ENCODE measurements at regions not wholly inside any gene's neighbourhood (a gene's known extent, or its start where the extent isn't known, plus 50 kb on each side); places are given as distances from the start of the nearest gene placed in this dataset.

- DNase-seq (ENCODE audit: low spot score): no peak
- no peaks in the 10 kb centered on the region for H3K9me3 ChIP-seq (replicated peaks in 1 of 2; ENCODE audit: control insufficient read depth in 2 of 2, insufficient read depth in 1 of 2, low read depth in 1 of 2, low read length in 2 of 2)
- no peak overlapping the region for H4K91ac ChIP-seq (ENCODE audit: low read depth, low read length, poor library complexity)
- no peak overlapping the region for H4K8ac ChIP-seq (ENCODE audit: low read depth, low read length)
- no peak overlapping the region for H2BK15ac ChIP-seq (ENCODE audit: low read length)
- no peak overlapping the region for H2BK5ac ChIP-seq (ENCODE audit: low read length)
- H3K4me1 ChIP-seq (ENCODE audit: control insufficient read depth in 2 of 2, insufficient read depth in 1 of 2, low read depth in 1 of 2, low read length in 2 of 2): no peaks in the 10 kb centered on the region
- H3K27me3 ChIP-seq (ENCODE audit: control insufficient read depth in 3 of 3, insufficient read depth in 3 of 3, low read depth in 1 of 3, low read length in 3 of 3): no peaks in the 10 kb centered on the region
- no peak overlapping the region for H2AFZ ChIP-seq (ENCODE audit: low read length)
- H2AK5ac ChIP-seq (ENCODE audit: low read depth, low read length): no peak overlapping the region
- H3K18ac ChIP-seq (ENCODE audit: low read length): no peak overlapping the region
- no peak overlapping the region for H3K4me3 ChIP-seq (ENCODE audit: low read length in 2 of 2)
- H3K79me1 ChIP-seq (ENCODE audit: low read depth, low read length): no peaks in the 10 kb centered on the region
- no peak overlapping the region for H3K23ac ChIP-seq (ENCODE audit: low read depth, low read length, poor library complexity)
- H3K4me2 ChIP-seq (ENCODE audit: insufficient read depth, low read length, poor library complexity, severe bottlenecking): no peak overlapping the region
- no peak overlapping the region for H3K4ac ChIP-seq (ENCODE audit: low read length)
- no peak overlapping the region for H3K9ac ChIP-seq (ENCODE audit: low read depth, low read length, poor library complexity)
- no peak overlapping the region for H2BK12ac ChIP-seq (ENCODE audit: low read length)
- no peak overlapping the region for H3K27ac ChIP-seq (replicated peaks; ENCODE audit: low read length)
- no peaks in the 10 kb centered on the region for H3K36me3 ChIP-seq (replicated peaks in 1 of 2; ENCODE audit: control insufficient read depth in 2 of 2, insufficient read depth in 2 of 2, low read length in 2 of 2)
- no peak overlapping the region for H3K14ac ChIP-seq (ENCODE audit: low read length)
- H2BK120ac ChIP-seq (ENCODE audit: low read depth, low read length): no peak overlapping the region
Observed at GRCh38 chr3:118298133-118298532, 736.5 kb downstream of the IGSF11 start.

- no peak for DNase-seq (ENCODE audit: low spot score)
- Histone ChIP-seq H4K91ac (ENCODE audit: low read depth, low read length, poor library complexity) (no peak overlapping the region), H3K23ac (ENCODE audit: low read depth, low read length, poor library complexity) (no peak overlapping the region), H3K36me3 (replicated peaks in 1 of 2; ENCODE audit: control insufficient read depth in 2 of 2, insufficient read depth in 2 of 2, low read length in 2 of 2) (no peaks in the 10 kb centered on the region), H3K4me3 (ENCODE audit: low read length in 2 of 2) (no peak overlapping the region), H2BK12ac (ENCODE audit: low read length) (no peak overlapping the region), H3K27me3 (ENCODE audit: control insufficient read depth in 3 of 3, insufficient read depth in 3 of 3, low read depth in 1 of 3, low read length in 3 of 3) (no peaks in the 10 kb centered on the region), H3K79me1 (ENCODE audit: low read depth, low read length) (no peaks in the 10 kb centered on the region), H2BK15ac (ENCODE audit: low read length) (no peak overlapping the region), H2AK5ac (ENCODE audit: low read depth, low read length) (no peak overlapping the region), H2AFZ (ENCODE audit: low read length) (no peak overlapping the region), H3K14ac (ENCODE audit: low read length) (no peak overlapping the region), H3K27ac (replicated peaks; ENCODE audit: low read length) (no peak overlapping the region), H3K4me1 (ENCODE audit: control insufficient read depth in 2 of 2, insufficient read depth in 1 of 2, low read depth in 1 of 2, low read length in 2 of 2) (no peaks in the 10 kb centered on the region), H3K18ac (ENCODE audit: low read length) (no peak overlapping the region), H2BK120ac (ENCODE audit: low read depth, low read length) (no peak overlapping the region), H3K4me2 (ENCODE audit: insufficient read depth, low read length, poor library complexity, severe bottlenecking) (no peak overlapping the region), H3K9ac (ENCODE audit: low read depth, low read length, poor library complexity) (no peak overlapping the region), H3K9me3 (replicated peaks in 1 of 2; ENCODE audit: control insufficient read depth in 2 of 2, insufficient read depth in 1 of 2, low read depth in 1 of 2, low read length in 2 of 2) (no peaks in the 10 kb centered on the region), H2BK5ac (ENCODE audit: low read length) (no peak overlapping the region), H4K8ac (ENCODE audit: low read depth, low read length) (no peak overlapping the region), H3K4ac (ENCODE audit: low read length) (no peak overlapping the region)
- no CpG with 5 or more reads among the region's 1 CpG for WGBS, 2 donors (ENCODE audit: extremely low coverage in 2 of 2, insufficient read length in 2 of 2, insufficient replicate concordance in 1 of 2)
Observed at GRCh38 chr3:118304557-118304956, 730.1 kb downstream of the IGSF11 start.

GRCh38 chr3:118332699-118333098, 701.9 kb downstream of the IGSF11 start:
- Histone ChIP-seq H3K4me1 (ENCODE audit: control insufficient read depth in 2 of 2, insufficient read depth in 1 of 2, low read depth in 1 of 2, low read length in 2 of 2) (no peaks in the 10 kb centered on the region), H3K23ac (ENCODE audit: low read depth, low read length, poor library complexity) (no peak overlapping the region), H3K18ac (ENCODE audit: low read length) (no peak overlapping the region), H3K14ac (ENCODE audit: low read length) (no peak overlapping the region), H3K79me1 (ENCODE audit: low read depth, low read length) (no peaks in the 10 kb centered on the region), H3K9ac (ENCODE audit: low read depth, low read length, poor library complexity) (no peak overlapping the region), H3K36me3 (replicated peaks in 1 of 2; ENCODE audit: control insufficient read depth in 2 of 2, insufficient read depth in 2 of 2, low read length in 2 of 2) (no peaks in the 10 kb centered on the region), H2BK12ac (ENCODE audit: low read length) (no peak overlapping the region), H2BK120ac (ENCODE audit: low read depth, low read length) (no peak overlapping the region), H3K27me3 (ENCODE audit: control insufficient read depth in 3 of 3, insufficient read depth in 3 of 3, low read depth in 1 of 3, low read length in 3 of 3) (no peaks in the 10 kb centered on the region), H3K27ac (replicated peaks; ENCODE audit: low read length) (no peak overlapping the region), H3K4me3 (ENCODE audit: low read length in 2 of 2) (no peak overlapping the region), H3K4me2 (ENCODE audit: insufficient read depth, low read length, poor library complexity, severe bottlenecking) (no peak overlapping the region), H2BK15ac (ENCODE audit: low read length) (no peak overlapping the region), H2AFZ (ENCODE audit: low read length) (no peak overlapping the region), H4K8ac (ENCODE audit: low read depth, low read length) (no peak overlapping the region), H3K9me3 (replicated peaks in 1 of 2; ENCODE audit: control insufficient read depth in 2 of 2, insufficient read depth in 1 of 2, low read depth in 1 of 2, low read length in 2 of 2) (peaks cover 3 to 4% of the 10 kb centered on the region in 2 donors), H2AK5ac (ENCODE audit: low read depth, low read length) (no peak overlapping the region), H3K4ac (ENCODE audit: low read length) (no peak overlapping the region), H4K91ac (ENCODE audit: low read depth, low read length, poor library complexity) (no peak overlapping the region), H2BK5ac (ENCODE audit: low read length) (no peak overlapping the region)
- no CpG with 5 or more reads among the region's 2 CpGs for WGBS, 2 donors (ENCODE audit: extremely low coverage in 2 of 2, insufficient read length in 2 of 2, insufficient replicate concordance in 1 of 2)
- DNase-seq (ENCODE audit: low spot score): no peak

DNA sequence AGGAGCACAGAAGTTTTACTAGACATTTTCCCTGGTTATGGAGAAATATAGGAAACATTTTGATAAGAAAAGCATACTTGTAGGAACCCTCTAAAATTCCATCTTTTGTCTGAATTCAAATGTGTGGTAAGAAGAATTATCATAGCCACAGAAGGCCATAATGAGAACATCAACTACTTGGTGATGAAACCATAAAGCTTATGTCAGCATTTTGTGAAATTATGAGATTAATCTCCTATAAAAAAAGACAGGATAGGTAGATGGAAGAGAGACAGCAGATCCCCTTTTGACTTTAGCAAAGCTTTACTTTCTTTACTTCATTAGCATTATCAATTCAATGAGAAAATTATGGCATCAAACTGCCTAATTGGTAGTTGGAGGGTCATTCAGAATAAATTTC, 697.0 kb downstream of the IGSF11 start:
- H2AK5ac ChIP-seq (ENCODE audit: low read depth, low read length): no peak overlapping the region
- no peaks in the 10 kb centered on the region for H3K36me3 ChIP-seq (replicated peaks in 1 of 2; ENCODE audit: control insufficient read depth in 2 of 2, insufficient read depth in 2 of 2, low read length in 2 of 2)
- H3K23ac ChIP-seq (ENCODE audit: low read depth, low read length, poor library complexity): no peak overlapping the region
- H4K8ac ChIP-seq (ENCODE audit: low read depth, low read length): no peak overlapping the region
- no peak overlapping the region for H3K4ac ChIP-seq (ENCODE audit: low read length)
- H2BK5ac ChIP-seq (ENCODE audit: low read length): no peak overlapping the region
- no peak overlapping the region for H4K91ac ChIP-seq (ENCODE audit: low read depth, low read length, poor library complexity)
- no peak overlapping the region for H3K4me3 ChIP-seq (ENCODE audit: low read length in 2 of 2)
- no peak for DNase-seq (ENCODE audit: low spot score)
- H3K9me3 ChIP-seq (replicated peaks in 1 of 2; ENCODE audit: control insufficient read depth in 2 of 2, insufficient read depth in 1 of 2, low read depth in 1 of 2, low read length in 2 of 2): peaks cover 3% of the 10 kb centered on the region in 2 donors
- H2BK15ac ChIP-seq (ENCODE audit: low read length): no peak overlapping the region
- no peak overlapping the region for H2BK120ac ChIP-seq (ENCODE audit: low read depth, low read length)
- H3K14ac ChIP-seq (ENCODE audit: low read length): no peak overlapping the region
- no peak overlapping the region for H3K18ac ChIP-seq (ENCODE audit: low read length)
- H3K4me1 ChIP-seq (ENCODE audit: control insufficient read depth in 2 of 2, insufficient read depth in 1 of 2, low read depth in 1 of 2, low read length in 2 of 2): no peaks in the 10 kb centered on the region
- H3K27ac ChIP-seq (replicated peaks; ENCODE audit: low read length): no peak overlapping the region
- H3K79me1 ChIP-seq (ENCODE audit: low read depth, low read length): no peaks in the 10 kb centered on the region
- H3K9ac ChIP-seq (ENCODE audit: low read depth, low read length, poor library complexity): no peak overlapping the region
- no peak overlapping the region for H2AFZ ChIP-seq (ENCODE audit: low read length)
- no peak overlapping the region for H3K4me2 ChIP-seq (ENCODE audit: insufficient read depth, low read length, poor library complexity, severe bottlenecking)
- no peak overlapping the region for H2BK12ac ChIP-seq (ENCODE audit: low read length)
- H3K27me3 ChIP-seq (ENCODE audit: control insufficient read depth in 3 of 3, insufficient read depth in 3 of 3, low read depth in 1 of 3, low read length in 3 of 3): no peaks in the 10 kb centered on the region

All from neuronal stem cell (in vitro differentiated cells).